GM23248 (cell line): ENCODE measurements at regions not wholly inside any gene's neighbourhood (a gene's known extent, or its start where the extent isn't known, plus 50 kb on each side); places are given as distances from the start of the nearest gene placed in this dataset.

ENCODE experiments used
- EZH2 ChIP-seq: fragments of 200-600 bp; sonication (generic); IDR thresholded peaks from 2 replicates; pipeline ENCODE4 v1.6.1; 2018; ENCODE audit warnings: antibody characterized with exemption, mild to moderate bottlenecking; ENCODE audit not compliant: insufficient read depth, poor library complexity, severe bottlenecking
- EZH2phosphoT487 ChIP-seq: fragments of 200-600 bp; sonication (generic); IDR thresholded peaks from 2 replicates; pipeline ENCODE4 v1.6.1; 2018; ENCODE audit warnings: antibody characterized with exemption, moderate library complexity, mild to moderate bottlenecking, low read depth; ENCODE audit not compliant: insufficient read depth

DNA sequence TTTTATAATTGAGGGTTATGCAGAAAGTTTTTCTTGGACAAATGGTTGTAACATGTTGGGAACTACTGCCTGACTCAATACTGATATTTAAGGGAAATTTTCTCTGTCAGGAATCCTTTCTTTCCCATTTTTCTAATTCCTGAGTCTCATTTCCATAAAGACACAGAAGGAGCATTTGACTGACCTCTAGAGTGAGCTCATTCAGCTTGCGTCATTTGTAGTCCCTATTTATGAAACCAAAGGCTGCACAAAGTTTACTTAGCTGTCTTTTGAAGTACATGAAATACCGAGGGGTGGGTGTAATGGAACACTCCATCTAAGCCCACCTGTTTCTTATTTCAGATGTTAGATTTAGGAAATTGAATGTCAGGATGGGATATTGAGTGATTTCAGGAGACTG lies 359.5 kb upstream of the C11orf87 start:
- TF ChIP-seq EZH2phosphoT487 (no peak), EZH2 (no peak)
